Neural cell (in vitro differentiated cells): ENCODE measurements at regions not wholly inside any gene's neighbourhood (a gene's known extent, or its start where the extent isn't known, plus 50 kb on each side); places are given as distances from the start of the nearest gene placed in this dataset.

Experiments
- H2AFZ ChIP-seq: fragments of 200-600, 300-800 bp; sonication (generic), shearing (Covaris generic); 2 replicates; pipeline ENCODE4 v1.6.0; 2014; ENCODE audit warnings: low read depth, mild to moderate bottlenecking, antibody characterized with exemption, low read length, moderate library complexity
- H3F3A ChIP-seq: fragments of 200-600 bp; shearing (Covaris generic); 2 replicates; pipeline ENCODE4 v1.6.1; 2016; ENCODE audit warnings: mild to moderate bottlenecking, moderate library complexity, mixed read lengths, antibody characterized with exemption, low read length; ENCODE audit not compliant: insufficient read depth, poor library complexity, severe bottlenecking
- H3K27ac ChIP-seq: fragments of 200-600, 300-800 bp; sonication (generic), shearing (Covaris generic); 2 replicates; pipeline ENCODE4 v1.5.1; 2014; ENCODE audit warnings: mild to moderate bottlenecking, low read length, moderate library complexity
- H3K27me3 ChIP-seq: fragments of 300-800, 200-600 bp; sonication (generic), shearing (Covaris generic); 2 replicates; pipeline ENCODE4 v1.6.0; 2014; ENCODE audit warnings: mild to moderate bottlenecking, low read depth, low read length, moderate library complexity; ENCODE audit not compliant: insufficient read depth
- H3K36me3 ChIP-seq: fragments of 300-800, 200-600 bp; sonication (generic), shearing (Covaris generic); 2 replicates; pipeline ENCODE4 v1.5.1; 2014; ENCODE audit warnings: mild to moderate bottlenecking, antibody characterized with exemption, low read length, moderate library complexity; ENCODE audit not compliant: insufficient read depth
- H3K4me2 ChIP-seq: fragments of 300-800, 200-600 bp; sonication (generic), shearing (Covaris generic); 2 replicates; pipeline ENCODE4 v1.6.0; 2014; ENCODE audit warnings: mild to moderate bottlenecking, low read length
- H3K4me3 ChIP-seq: fragments of 300-800, 200-600 bp; sonication (generic), shearing (Covaris generic); 2 replicates; pipeline ENCODE4 v1.5.1; 2014; ENCODE audit warnings: mild to moderate bottlenecking, low read length, moderate library complexity
- H3K79me2 ChIP-seq: fragments of 200-600 bp; shearing (Covaris generic); replicated peaks from 2 replicates; pipeline ENCODE4 v1.6.0; 2014; ENCODE audit warnings: mild to moderate bottlenecking, low read length, moderate library complexity; ENCODE audit not compliant: insufficient read depth
- H3K9ac ChIP-seq: fragments of 300-800, 200-600 bp; sonication (generic), shearing (Covaris generic); 2 replicates; pipeline ENCODE4 v1.6.1; 2016; ENCODE audit warnings: mild to moderate bottlenecking, low read length, mixed read lengths
- H3K9me2 ChIP-seq: fragments of 200-600 bp; shearing (Covaris generic); 2 replicates; pipeline ENCODE4 v1.6.1; 2016; ENCODE audit warnings: mild to moderate bottlenecking, low read length, mixed read lengths; ENCODE audit not compliant: insufficient read depth
- H3K9me3 ChIP-seq: fragments of 200-600, 300-800 bp; sonication (generic), shearing (Covaris generic); 2 replicates; pipeline ENCODE4 v1.6.1; 2016; ENCODE audit warnings: mild to moderate bottlenecking, mixed run types, low read length, moderate library complexity, mixed read lengths
- H4K20me1 ChIP-seq: fragments of 200-600 bp; shearing (Covaris generic); 2 replicates; pipeline ENCODE4 v1.6.1; 2016; ENCODE audit warnings: mild to moderate bottlenecking, mixed run types; ENCODE audit not compliant: insufficient read depth
- EZH2 ChIP-seq: fragments of 200-600, 300-800 bp; shearing (Covaris generic), sonication (generic); IDR thresholded peaks from 2 replicates; pipeline ENCODE4 v1.6.1; 2014; ENCODE audit warnings: antibody characterized with exemption, low read length, borderline replicate concordance, mild to moderate bottlenecking; ENCODE audit not compliant: insufficient read depth, poor library complexity, severe bottlenecking
- MXI1 ChIP-seq: fragments of 450-650 bp; conservative IDR thresholded peaks from 2 replicates; pipeline ENCODE4 v1.6.1; 2014; ENCODE audit warnings: antibody characterized with exemption, mild to moderate bottlenecking; ENCODE audit not compliant: poor library complexity, severe bottlenecking
- POLR2AphosphoS5 ChIP-seq: IDR thresholded peaks from 2 replicates; pipeline ENCODE4 v1.6.1; 2012
- REST ChIP-seq: IDR thresholded peaks from 2 replicates; pipeline ENCODE4 v1.6.1; 2012; ENCODE audit warnings: borderline replicate concordance
- TAF1 ChIP-seq: IDR thresholded peaks from 2 replicates; pipeline ENCODE4 v1.6.1; 2012; ENCODE audit warnings: low read depth
- TF ChIP-seq, protein P1 (sequence below): fragments of 450-650 bp; IDR thresholded peaks from 2 replicates; pipeline ENCODE4 v1.5.1; 2014; ENCODE audit warnings: antibody characterized with exemption, mild to moderate bottlenecking, moderate library complexity; ENCODE audit not compliant: poor library complexity, severe bottlenecking

GRCh38 chr6:50608421-50608820, 104.9 kb upstream of the TFAP2D start:
- Histone ChIP-seq H3K4me3 (no peak overlapping the region), H3F3A (no peaks in the 10 kb centered on the region), H2AFZ (no peak overlapping the region), H3K36me3 (no peaks in the 10 kb centered on the region), H3K79me2 (no peaks in the 10 kb centered on the region), H4K20me1 (no peaks in the 10 kb centered on the region), H3K9me3 (no peaks in the 10 kb centered on the region), H3K4me2 (no peak overlapping the region), H3K9ac (no peak overlapping the region), H3K27ac (no peak overlapping the region), H3K27me3 (no peaks in the 10 kb centered on the region), H3K9me2 (no peaks in the 10 kb centered on the region)
- TF ChIP-seq MXI1 = no peak
- TF ChIP-seq TAF1 = no peak
- no peak for TF ChIP-seq EZH2
- no peak for TF ChIP-seq POLR2AphosphoS5
- TF ChIP-seq REST = no peak

DNA sequence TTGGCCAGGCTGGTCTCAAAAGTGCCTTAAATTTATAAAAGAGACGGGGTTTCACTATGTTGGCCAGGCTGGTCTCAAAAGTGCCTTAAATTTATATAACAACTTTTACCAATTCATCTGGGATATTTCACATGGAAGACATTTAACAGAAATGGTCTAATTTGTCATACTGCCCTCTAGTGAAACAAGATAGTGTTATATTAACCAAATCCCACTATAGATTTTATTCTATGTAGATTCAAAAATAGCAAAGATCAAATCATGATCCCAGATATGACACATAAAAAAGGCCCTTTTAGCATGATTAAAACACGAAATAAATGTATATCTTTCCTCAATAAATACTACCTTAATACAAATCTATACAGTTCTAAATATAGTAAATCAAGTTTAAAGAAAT, 102.8 kb upstream of the TFAP2D start:
- Histone ChIP-seq H3F3A (no peaks in the 10 kb centered on the region), H3K4me2 (no peak overlapping the region), H3K36me3 (no peaks in the 10 kb centered on the region), H4K20me1 (no peaks in the 10 kb centered on the region), H3K4me3 (no peak overlapping the region), H3K9me3 (no peaks in the 10 kb centered on the region), H3K9ac (no peak overlapping the region), H3K27me3 (no peaks in the 10 kb centered on the region), H3K9me2 (no peaks in the 10 kb centered on the region), H3K27ac (no peak overlapping the region), H2AFZ (no peak overlapping the region), H3K79me2 (no peaks in the 10 kb centered on the region)
- TF ChIP-seq EZH2 (no peak), REST (no peak)
- TF ChIP-seq, protein P1, sequence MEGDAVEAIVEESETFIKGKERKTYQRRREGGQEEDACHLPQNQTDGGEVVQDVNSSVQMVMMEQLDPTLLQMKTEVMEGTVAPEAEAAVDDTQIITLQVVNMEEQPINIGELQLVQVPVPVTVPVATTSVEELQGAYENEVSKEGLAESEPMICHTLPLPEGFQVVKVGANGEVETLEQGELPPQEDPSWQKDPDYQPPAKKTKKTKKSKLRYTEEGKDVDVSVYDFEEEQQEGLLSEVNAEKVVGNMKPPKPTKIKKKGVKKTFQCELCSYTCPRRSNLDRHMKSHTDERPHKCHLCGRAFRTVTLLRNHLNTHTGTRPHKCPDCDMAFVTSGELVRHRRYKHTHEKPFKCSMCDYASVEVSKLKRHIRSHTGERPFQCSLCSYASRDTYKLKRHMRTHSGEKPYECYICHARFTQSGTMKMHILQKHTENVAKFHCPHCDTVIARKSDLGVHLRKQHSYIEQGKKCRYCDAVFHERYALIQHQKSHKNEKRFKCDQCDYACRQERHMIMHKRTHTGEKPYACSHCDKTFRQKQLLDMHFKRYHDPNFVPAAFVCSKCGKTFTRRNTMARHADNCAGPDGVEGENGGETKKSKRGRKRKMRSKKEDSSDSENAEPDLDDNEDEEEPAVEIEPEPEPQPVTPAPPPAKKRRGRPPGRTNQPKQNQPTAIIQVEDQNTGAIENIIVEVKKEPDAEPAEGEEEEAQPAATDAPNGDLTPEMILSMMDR = no peak
